SU-DHL-6 (cell line): ENCODE measurements at regions not wholly inside any gene's neighbourhood (a gene's known extent, or its start where the extent isn't known, plus 50 kb on each side); places are given as distances from the start of the nearest gene placed in this dataset.

Experiments
- EZH2phosphoT487 ChIP-seq: fragments of 200-600 bp; sonication (generic), shearing (Covaris generic); conservative IDR thresholded peaks from 2 replicates; pipeline ENCODE4 v1.6.1; 2018; ENCODE audit warnings: mild to moderate bottlenecking, antibody characterized with exemption, low read length, moderate library complexity, mixed read lengths
- TF ChIP-seq, protein P1 (sequence below): fragments of 200-600 bp; sonication (generic); IDR thresholded peaks from one replicate; pipeline ENCODE4 v1.5.1; 2017; ENCODE audit warnings: antibody characterized with exemption, mild to moderate bottlenecking, low read length, moderate library complexity; ENCODE audit not compliant: insufficient read depth, poor library complexity, severe bottlenecking

DNA sequence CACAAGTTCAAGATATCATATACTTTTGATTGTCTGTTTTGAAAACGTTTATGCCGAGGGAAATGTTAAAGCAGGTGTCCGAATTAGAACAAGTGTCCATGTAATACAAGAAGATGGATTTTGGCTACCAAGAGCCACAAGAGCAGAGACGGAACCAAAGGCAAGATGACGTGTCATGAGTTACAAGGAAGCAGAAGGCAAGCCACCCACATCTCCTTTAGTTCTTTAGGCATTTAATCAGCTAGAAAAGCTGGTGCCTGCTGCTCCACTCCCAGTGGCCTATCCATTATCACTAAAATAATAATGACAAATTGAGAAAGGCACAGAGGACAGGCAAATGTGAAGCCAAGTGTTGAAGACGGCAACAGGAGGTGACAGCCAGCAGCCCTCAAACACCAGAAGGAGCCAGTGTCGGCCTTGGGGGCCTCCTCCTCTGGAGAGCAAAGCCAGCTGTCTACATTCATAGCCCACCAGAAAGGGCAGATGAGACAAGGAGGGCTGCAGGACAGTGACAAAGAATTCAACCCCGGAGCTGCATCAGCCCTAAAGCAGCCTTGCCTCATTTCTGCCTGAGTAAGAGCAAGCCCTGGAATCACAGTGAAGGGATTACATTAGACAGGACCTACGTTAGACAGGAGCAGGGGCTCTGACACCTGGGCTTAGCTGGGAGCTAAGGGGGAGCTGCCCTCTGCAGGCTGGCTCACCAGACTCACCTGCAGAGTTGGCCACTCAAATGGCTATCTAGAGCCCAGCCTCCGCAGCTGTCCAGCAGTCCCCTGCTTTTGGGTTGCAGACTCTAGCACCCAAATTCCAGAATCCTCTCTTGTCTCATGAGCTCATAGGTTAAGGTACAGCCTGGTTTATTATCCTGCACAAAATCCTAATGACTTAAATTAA lies 569.9 kb downstream of the UQCRFS1 start:
- TF ChIP-seq, protein P1, sequence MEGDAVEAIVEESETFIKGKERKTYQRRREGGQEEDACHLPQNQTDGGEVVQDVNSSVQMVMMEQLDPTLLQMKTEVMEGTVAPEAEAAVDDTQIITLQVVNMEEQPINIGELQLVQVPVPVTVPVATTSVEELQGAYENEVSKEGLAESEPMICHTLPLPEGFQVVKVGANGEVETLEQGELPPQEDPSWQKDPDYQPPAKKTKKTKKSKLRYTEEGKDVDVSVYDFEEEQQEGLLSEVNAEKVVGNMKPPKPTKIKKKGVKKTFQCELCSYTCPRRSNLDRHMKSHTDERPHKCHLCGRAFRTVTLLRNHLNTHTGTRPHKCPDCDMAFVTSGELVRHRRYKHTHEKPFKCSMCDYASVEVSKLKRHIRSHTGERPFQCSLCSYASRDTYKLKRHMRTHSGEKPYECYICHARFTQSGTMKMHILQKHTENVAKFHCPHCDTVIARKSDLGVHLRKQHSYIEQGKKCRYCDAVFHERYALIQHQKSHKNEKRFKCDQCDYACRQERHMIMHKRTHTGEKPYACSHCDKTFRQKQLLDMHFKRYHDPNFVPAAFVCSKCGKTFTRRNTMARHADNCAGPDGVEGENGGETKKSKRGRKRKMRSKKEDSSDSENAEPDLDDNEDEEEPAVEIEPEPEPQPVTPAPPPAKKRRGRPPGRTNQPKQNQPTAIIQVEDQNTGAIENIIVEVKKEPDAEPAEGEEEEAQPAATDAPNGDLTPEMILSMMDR: no peak
- TF ChIP-seq EZH2phosphoT487: no peak
